ENCODE measurements at regions not wholly inside any gene's neighbourhood (a gene's known extent, or its start where the extent isn't known, plus 50 kb on each side); places are given as distances from the start of the nearest gene placed in this dataset.

DNA sequence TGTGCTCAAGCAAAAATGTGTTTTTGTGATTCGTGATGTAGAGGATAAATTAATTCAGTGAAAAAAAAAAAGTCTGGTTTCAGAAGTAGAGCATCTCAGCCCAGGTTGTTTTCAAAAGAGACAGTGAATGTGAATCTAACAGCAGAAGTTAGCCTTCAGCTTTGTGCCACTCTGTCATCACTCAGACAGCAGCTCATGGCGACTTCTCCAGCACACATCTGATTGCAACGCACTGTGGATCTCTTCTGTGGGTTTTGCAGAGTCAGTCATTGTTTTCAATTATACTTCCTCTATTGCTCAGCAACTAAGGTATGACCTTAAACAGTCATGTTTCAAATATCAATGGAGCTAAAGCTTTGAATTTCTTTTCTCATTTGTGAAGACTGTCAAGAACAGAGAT lies 335.5 kb upstream of the POU3F2 start:
- WGBS, 2 experiments (ENCODE audit: extremely low coverage in 1 of 2, insufficient coverage in 1 of 2, insufficient read length in 1 of 2, insufficient replicate concordance in 2 of 2, low coverage in 1 of 2, low lambda C conversion rate in 2 of 2, missing lambda C conversion rate in 1 of 2), result 55% methylated on average over 3 of the region's 3 CpGs; no CpG with 5 or more reads in 1 of the 2 experiments
- TF ChIP-seq CHD7 (IDR thresholded peaks at IDR 0.05; ENCODE audit: insufficient replicate concordance, low read length), result no peak

More for the DNA sequence above, 335.5 kb upstream of the POU3F2 start:
- H2AK5ac ChIP-seq (ENCODE audit: low read depth, low read length), result no peak overlapping the region
- H2AFZ ChIP-seq (ENCODE audit: low read length), result peak overlapping the region; percentile 28; the same call in 1 of the 2 replicates
- DNase-seq (ENCODE audit: low read depth in 1 of 2, low spot score in 2 of 2), result no peak
- no peaks in the 10 kb centered on the region for H3K4me1 ChIP-seq (replicated peaks in 1 of 4; ENCODE audit: control insufficient read depth in 3 of 4, insufficient read depth in 4 of 4, low read length in 3 of 4)
- no peak overlapping the region for H3K4me3 ChIP-seq (ENCODE audit: extremely low read depth in 1 of 4, insufficient read depth in 2 of 4, low read depth in 3 of 4, low read length in 4 of 4)
- ChIA-PET CTCF (ENCODE audit: partially characterized antibody) (interaction anchor here (0.6 to 1.0 kb wide), 2 partner anchors 11 to 341 kb away, joined by 3 to 4 read pairs; no protein-coding TSS in a partner anchor), POLR2A (ENCODE audit: partially characterized antibody) (no interaction called here)
- FAIRE-seq, result no peak
- no peak overlapping the region for H3K27ac ChIP-seq (ENCODE audit: low read depth, low read length)
- H3K23ac ChIP-seq (ENCODE audit: insufficient read length), result no peak overlapping the region
- no peak overlapping the region for H3K14ac ChIP-seq (ENCODE audit: insufficient read length)
- no peak overlapping the region for H3K4ac ChIP-seq (replicated peaks; ENCODE audit: insufficient read length, low read depth, low read length)
- no peaks in the 10 kb centered on the region for H4K20me1 ChIP-seq (replicated peaks in 1 of 2; ENCODE audit: control insufficient read depth in 1 of 2, insufficient read depth in 2 of 2, low read length in 2 of 2)
- no peaks in the 10 kb centered on the region for H3K27me3 ChIP-seq (replicated peaks in 1 of 4; ENCODE audit: control insufficient read depth in 3 of 4, extremely low read depth in 1 of 4, insufficient read depth in 3 of 4, low read length in 3 of 4)
- no peak overlapping the region for H3K4me2 ChIP-seq (ENCODE audit: insufficient read depth in 1 of 2, low read depth in 2 of 2, low read length in 2 of 2)
- no peak overlapping the region for H3K56ac ChIP-seq (replicated peaks; ENCODE audit: insufficient read length, low read depth, low read length)
- no peaks in the 10 kb centered on the region for H3K79me1 ChIP-seq (ENCODE audit: low read depth, low read length)
- no peak overlapping the region for H2BK15ac ChIP-seq (ENCODE audit: low read length)
- H3K36me3 ChIP-seq (ENCODE audit: control insufficient read depth in 2 of 4, insufficient read depth in 4 of 4, low read length in 3 of 4), result no peaks in the 10 kb centered on the region
- no peaks in the 10 kb centered on the region for H3K9me3 ChIP-seq (ENCODE audit: insufficient read depth in 2 of 2, low read depth in 1 of 2, low read length in 1 of 2)
- no peaks in the 10 kb centered on the region for H3K79me2 ChIP-seq (ENCODE audit: control insufficient read depth in 1 of 2, insufficient read depth in 2 of 2, low read length in 2 of 2)
- H2BK20ac ChIP-seq (ENCODE audit: low read length), result no peak overlapping the region
- no peak overlapping the region for H4K5ac ChIP-seq (ENCODE audit: insufficient read length, low read depth, low read length)
- no peak overlapping the region for H3K9ac ChIP-seq (replicated peaks in 1 of 4; ENCODE audit: extremely low read depth in 1 of 4, low read depth in 3 of 4, low read length in 3 of 4)
- H3K18ac ChIP-seq (ENCODE audit: extremely low read depth, low read length), result no peak overlapping the region
- no peaks in the 10 kb centered on the region for H3K23me2 ChIP-seq (ENCODE audit: low read depth, low read length)
- H2BK12ac ChIP-seq (ENCODE audit: low read depth, low read length), result no peak overlapping the region
- no peak overlapping the region for H2BK120ac ChIP-seq (replicated peaks; ENCODE audit: low read depth, low read length)
- no peak overlapping the region for H2BK5ac ChIP-seq (ENCODE audit: low read depth, low read length)
- H4K91ac ChIP-seq (replicated peaks; ENCODE audit: insufficient read length, low read length), result no peak overlapping the region
- H4K8ac ChIP-seq (ENCODE audit: extremely low read depth, insufficient read depth, low read length), result no peak overlapping the region
